Type B pancreatic cell (in vitro differentiated cells): ENCODE measurements at regions not wholly inside any gene's neighbourhood (a gene's known extent, or its start where the extent isn't known, plus 50 kb on each side); places are given as distances from the start of the nearest gene placed in this dataset.

Experiments
- DNase-seq: peaks from one replicate; pipeline ENCODE4 v3.0.0; 2021; ENCODE audit warnings: mixed read lengths; ENCODE audit not compliant: unreplicated experiment; ENCODE audit errors: extremely low spot score
- H3K27ac Mint-ChIP-seq: 2 replicates; pipeline ENCODE4 v1.8.0; 2021; ENCODE audit warnings: mild to moderate bottlenecking, mixed read lengths
- H3K27me3 Mint-ChIP-seq: 2 replicates; pipeline ENCODE4 v1.8.0; 2021; ENCODE audit warnings: mixed read lengths
- H3K36me3 Mint-ChIP-seq: 2 replicates; pipeline ENCODE4 v1.8.0; 2021; ENCODE audit warnings: mixed read lengths
- H3K4me1 Mint-ChIP-seq: one replicate; pipeline ENCODE4 v1.8.0; 2021; ENCODE audit warnings: mixed read lengths; ENCODE audit not compliant: unreplicated experiment
- H3K4me3 Mint-ChIP-seq: 2 replicates; pipeline ENCODE4 v1.8.0; 2021; ENCODE audit warnings: mild to moderate bottlenecking, mixed read lengths
- H3K9me3 Mint-ChIP-seq: 2 replicates; pipeline ENCODE4 v1.8.0; 2021; ENCODE audit warnings: mixed read lengths
- CTCF ChIP-seq: fragments of 200-600 bp; sonication (generic); conservative IDR thresholded peaks from 2 replicates; pipeline ENCODE4 v1.5.0; 2021; ENCODE audit warnings: antibody characterized with exemption, mild to moderate bottlenecking

- H3K9me3 Mint-ChIP-seq: no peaks in the 10 kb centered on the region
- DNase-seq: no peak
- H3K36me3 Mint-ChIP-seq: no peaks in the 10 kb centered on the region
- H3K4me1 Mint-ChIP-seq: peaks cover 6% of the 10 kb centered on the region
- no peak overlapping the region for H3K4me3 Mint-ChIP-seq
- H3K27me3 Mint-ChIP-seq: peaks cover 46% of the 10 kb centered on the region
- no peak overlapping the region for H3K27ac Mint-ChIP-seq
- no peak for TF ChIP-seq CTCF
Observed at GRCh38 chr10:131464789-131465188, 153.3 kb upstream of the TCERG1L start.

DNA sequence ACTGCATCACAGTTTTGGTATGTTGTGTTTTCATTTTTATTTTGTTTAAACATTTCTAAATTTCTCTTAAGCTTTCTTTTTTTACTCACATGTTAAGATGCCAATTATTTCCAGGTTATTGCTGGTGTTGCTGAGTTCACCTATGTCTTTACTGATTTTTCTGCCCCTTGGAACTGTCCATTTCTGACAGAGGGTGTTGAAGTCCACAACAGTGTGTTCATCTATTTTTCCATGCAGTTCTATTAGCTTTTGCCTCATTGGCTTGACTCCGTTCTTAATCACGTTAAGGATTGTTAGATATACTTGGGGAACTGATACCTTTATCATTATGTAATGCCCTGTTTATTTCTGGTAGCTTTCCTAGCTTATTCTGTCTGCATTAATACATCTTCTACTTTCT is 158.0 kb upstream of the TCERG1L start:
- H3K36me3 Mint-ChIP-seq: no peaks in the 10 kb centered on the region
- DNase-seq: no peak
- no peaks in the 10 kb centered on the region for H3K9me3 Mint-ChIP-seq
- TF ChIP-seq CTCF: no peak
- H3K27ac Mint-ChIP-seq: no peak overlapping the region
- peaks cover 19% of the 10 kb centered on the region for H3K27me3 Mint-ChIP-seq
- no peaks in the 10 kb centered on the region for H3K4me1 Mint-ChIP-seq
- no peak overlapping the region for H3K4me3 Mint-ChIP-seq

GRCh38 chr10:131473645-131474044 is 162.1 kb upstream of the TCERG1L start:
- Mint-ChIP-seq H3K4me1 (peaks cover 5% of the 10 kb centered on the region), H3K36me3 (no peaks in the 10 kb centered on the region), H3K27me3 (peaks cover 11% of the 10 kb centered on the region), H3K9me3 (no peaks in the 10 kb centered on the region), H3K27ac (no peak overlapping the region), H3K4me3 (no peak overlapping the region)
- no peak for TF ChIP-seq CTCF
- no peak for DNase-seq

GRCh38 chr10:131474416-131474815 is 162.9 kb upstream of the TCERG1L start:
- DNase-seq: no peak
- no peaks in the 10 kb centered on the region for H3K9me3 Mint-ChIP-seq
- peaks cover 5% of the 10 kb centered on the region for H3K4me1 Mint-ChIP-seq
- peaks cover 11% of the 10 kb centered on the region for H3K27me3 Mint-ChIP-seq
- no peaks in the 10 kb centered on the region for H3K36me3 Mint-ChIP-seq
- H3K27ac Mint-ChIP-seq: no peak overlapping the region
- no peak for TF ChIP-seq CTCF
- H3K4me3 Mint-ChIP-seq: no peak overlapping the region

- DNase-seq: no peak
- no peaks in the 10 kb centered on the region for H3K9me3 Mint-ChIP-seq
- no peak overlapping the region for H3K27ac Mint-ChIP-seq
- peaks cover 5% of the 10 kb centered on the region for H3K4me1 Mint-ChIP-seq
- H3K36me3 Mint-ChIP-seq: no peaks in the 10 kb centered on the region
- TF ChIP-seq CTCF: no peak
- peaks cover 12% of the 10 kb centered on the region for H3K27me3 Mint-ChIP-seq
- H3K4me3 Mint-ChIP-seq: no peak overlapping the region
Observed at GRCh38 chr10:131475043-131475442, 163.5 kb upstream of the TCERG1L start.

GRCh38 chr10:131475803-131476202 is 164.3 kb upstream of the TCERG1L start:
- H3K4me3 Mint-ChIP-seq: no peak overlapping the region
- no peaks in the 10 kb centered on the region for H3K9me3 Mint-ChIP-seq
- DNase-seq: no peak
- H3K36me3 Mint-ChIP-seq: no peaks in the 10 kb centered on the region
- peaks cover 5% of the 10 kb centered on the region for H3K4me1 Mint-ChIP-seq
- no peak for TF ChIP-seq CTCF
- H3K27me3 Mint-ChIP-seq: peaks cover 15% of the 10 kb centered on the region
- H3K27ac Mint-ChIP-seq: no peak overlapping the region
